Activated CD4-positive, alpha-beta T cell treated with anti-CD3 and anti-CD28 coated beads, Interleukin-2, Interleukin-4, amounts not matched to agents 100 ng/mL and 50 ng/mL, durations not matched to agents 16 hours and 8 hours (primary cell): ENCODE measurements at regions not wholly inside any gene's neighbourhood (a gene's known extent, or its start where the extent isn't known, plus 50 kb on each side); places are given as distances from the start of the nearest gene placed in this dataset.
"Not testable (repeated sequence)": the region's sequence is repeated elsewhere in the genome, so short reads cannot be mapped to it uniquely, and the experiment has no call there.

Source experiments
- DNase-seq: peaks from one replicate; pipeline ENCODE4 v3.0.0-alpha.2; 2020; ENCODE audit warnings: low spot score

GRCh38 chr4:149986917-149987316 is 91.3 kb upstream of the DCLK2 start:
- DNase-seq = no peak

GRCh38 chr4:149987330-149988086 is 90.7 kb upstream of the DCLK2 start:
- DNase-seq = no peak

- no peak for DNase-seq
Measured at GRCh38 chr4:149988087-149988410, 90.2 kb upstream of the DCLK2 start.

- DNase-seq = peak; percentile 8
Measured at GRCh38 chr4:149993030-149993429, 85.2 kb upstream of the DCLK2 start.

- no peak for DNase-seq
Measured at GRCh38 chr4:149995134-149995756, 83.0 kb upstream of the DCLK2 start.

- peak; percentile 42 for DNase-seq
Measured at GRCh38 chr4:149997881-149998421, 80.3 kb upstream of the DCLK2 start.

- DNase-seq = peak; percentile 18
Measured at GRCh38 chr4:149999485-150000074, 78.7 kb upstream of the DCLK2 start.

GRCh38 chr4:150001815-150002214 is 76.4 kb upstream of the DCLK2 start:
- no peak for DNase-seq

GRCh38 chr4:150002561-150002960 is 75.7 kb upstream of the DCLK2 start:
- no peak for DNase-seq

- DNase-seq = no peak
Measured at GRCh38 chr4:150004481-150004880, 73.8 kb upstream of the DCLK2 start.

GRCh38 chr4:150005537-150005936 is 72.7 kb upstream of the DCLK2 start:
- no peak for DNase-seq

- no peak for DNase-seq
Measured at GRCh38 chr4:150006197-150006596, 72.0 kb upstream of the DCLK2 start.

GRCh38 chr4:150007512-150007911 is 70.7 kb upstream of the DCLK2 start:
- no peak for DNase-seq

GRCh38 chr4:150008546-150008945 is 69.7 kb upstream of the DCLK2 start:
- DNase-seq = no peak

- no peak for DNase-seq
Measured at GRCh38 chr4:150009533-150009932, 68.7 kb upstream of the DCLK2 start.

- DNase-seq = peak; percentile 11
Measured at GRCh38 chr4:150010525-150011126, 67.6 kb upstream of the DCLK2 start.

- no peak for DNase-seq
Measured at GRCh38 chr4:150012851-150013360, 65.3 kb upstream of the DCLK2 start.

- DNase-seq = not testable (repeated sequence)
Measured at GRCh38 chr4:150015910-150016309, 62.3 kb upstream of the DCLK2 start.

- DNase-seq = not testable (repeated sequence)
Measured at GRCh38 chr4:150016621-150017020, 61.6 kb upstream of the DCLK2 start.

- no peak for DNase-seq
Measured at GRCh38 chr4:150018257-150018656, 60.0 kb upstream of the DCLK2 start.

GRCh38 chr4:150021483-150021882 is 56.8 kb upstream of the DCLK2 start:
- no peak for DNase-seq

- DNase-seq = no peak
Measured at GRCh38 chr4:150023489-150023888, 54.8 kb upstream of the DCLK2 start.

GRCh38 chr4:150026987-150027386 is 51.3 kb upstream of the DCLK2 start:
- not testable (repeated sequence) for DNase-seq
